ENCODE measurements at regions not wholly inside any gene's neighbourhood (a gene's known extent, or its start where the extent isn't known, plus 50 kb on each side); places are given as distances from the start of the nearest gene placed in this dataset.

GRCh38 chr9:73474625-73475024, 323.0 kb downstream of the ANXA1 start:
- TF ChIP-seq, protein P1, sequence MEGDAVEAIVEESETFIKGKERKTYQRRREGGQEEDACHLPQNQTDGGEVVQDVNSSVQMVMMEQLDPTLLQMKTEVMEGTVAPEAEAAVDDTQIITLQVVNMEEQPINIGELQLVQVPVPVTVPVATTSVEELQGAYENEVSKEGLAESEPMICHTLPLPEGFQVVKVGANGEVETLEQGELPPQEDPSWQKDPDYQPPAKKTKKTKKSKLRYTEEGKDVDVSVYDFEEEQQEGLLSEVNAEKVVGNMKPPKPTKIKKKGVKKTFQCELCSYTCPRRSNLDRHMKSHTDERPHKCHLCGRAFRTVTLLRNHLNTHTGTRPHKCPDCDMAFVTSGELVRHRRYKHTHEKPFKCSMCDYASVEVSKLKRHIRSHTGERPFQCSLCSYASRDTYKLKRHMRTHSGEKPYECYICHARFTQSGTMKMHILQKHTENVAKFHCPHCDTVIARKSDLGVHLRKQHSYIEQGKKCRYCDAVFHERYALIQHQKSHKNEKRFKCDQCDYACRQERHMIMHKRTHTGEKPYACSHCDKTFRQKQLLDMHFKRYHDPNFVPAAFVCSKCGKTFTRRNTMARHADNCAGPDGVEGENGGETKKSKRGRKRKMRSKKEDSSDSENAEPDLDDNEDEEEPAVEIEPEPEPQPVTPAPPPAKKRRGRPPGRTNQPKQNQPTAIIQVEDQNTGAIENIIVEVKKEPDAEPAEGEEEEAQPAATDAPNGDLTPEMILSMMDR (IDR thresholded peaks at IDR 0.05 in 4 of 5, conservative IDR thresholded peaks at IDR 0.05 in 1 of 5): no peak
- TF ChIP-seq POLR2A (IDR thresholded peaks at IDR 0.05): no peak

Data from gastrocnemius medialis (tissue), 4 donors.